H9 (cell line): ENCODE measurements at regions not wholly inside any gene's neighbourhood (a gene's known extent, or its start where the extent isn't known, plus 50 kb on each side); places are given as distances from the start of the nearest gene placed in this dataset.

Source experiments
- DNase-seq: peaks from one replicate; pipeline ENCODE4 v3.0.0-alpha.2; 2017
- H2AFZ ChIP-seq: one replicate; pipeline ENCODE4 v1.6.1; 2013; ENCODE audit warnings: mild to moderate bottlenecking, low read length, control low read depth, moderate library complexity
- H2AK5ac ChIP-seq: 2 replicates; pipeline ENCODE4 v1.6.1; 2013; ENCODE audit warnings: low read length, control low read depth, mixed read lengths; ENCODE audit not compliant: insufficient read length
- H2BK120ac ChIP-seq: one replicate; pipeline ENCODE4 v1.6.1; 2013; ENCODE audit warnings: low read depth, mild to moderate bottlenecking, low read length, control low read depth, inconsistent platforms; ENCODE audit not compliant: poor library complexity, severe bottlenecking
- H2BK12ac ChIP-seq: 2 replicates; pipeline ENCODE4 v1.6.1; 2013; ENCODE audit warnings: low read length, control low read depth, mixed read lengths, low read depth; ENCODE audit not compliant: insufficient read length
- H2BK15ac ChIP-seq: 2 replicates; pipeline ENCODE4 v1.6.1; 2013; ENCODE audit warnings: low read depth, low read length, control low read depth
- H2BK20ac ChIP-seq: one replicate; pipeline ENCODE4 v1.6.1; 2013; ENCODE audit warnings: low read depth, mild to moderate bottlenecking, low read length, control low read depth, inconsistent platforms; ENCODE audit not compliant: poor library complexity, severe bottlenecking
- H2BK5ac ChIP-seq: 2 replicates; pipeline ENCODE4 v1.6.1; 2013; ENCODE audit warnings: low read length, control low read depth, mixed read lengths; ENCODE audit not compliant: insufficient read length
- H3K14ac ChIP-seq: 2 replicates; pipeline ENCODE4 v1.6.1; 2013; ENCODE audit warnings: low read length, control low read depth; ENCODE audit not compliant: insufficient read depth
- H3K18ac ChIP-seq: 2 replicates; pipeline ENCODE4 v1.6.1; 2013; ENCODE audit warnings: low read depth, mild to moderate bottlenecking, mixed read lengths, low read length, control low read depth; ENCODE audit not compliant: insufficient read length
- H3K23ac ChIP-seq: 2 replicates; pipeline ENCODE4 v1.6.1; 2013; ENCODE audit warnings: low read length, control low read depth, mixed read lengths, low read depth; ENCODE audit not compliant: insufficient read length
- H3K23me2 ChIP-seq: 2 replicates; pipeline ENCODE4 v1.6.1; 2013; ENCODE audit warnings: low read depth, mild to moderate bottlenecking, mixed read lengths, low read length, control low read depth; ENCODE audit not compliant: insufficient read length, poor library complexity, severe bottlenecking
- H3K27ac ChIP-seq: 2 replicates; pipeline ENCODE4 v1.5.1; 2013; ENCODE audit warnings: low read length, control low read depth, mixed read lengths, low read depth; ENCODE audit not compliant: insufficient read length
- H3K27me3 ChIP-seq: 2 replicates; pipeline ENCODE4 v1.6.1; 2013; ENCODE audit warnings: low read length, control low read depth, inconsistent platforms; ENCODE audit not compliant: insufficient read depth
- H3K4ac ChIP-seq: 2 replicates; pipeline ENCODE4 v1.6.1; 2013; ENCODE audit warnings: low read depth, mild to moderate bottlenecking, control low read depth, inconsistent platforms, low read length, moderate library complexity
- H3K4me1 ChIP-seq: 2 replicates; pipeline ENCODE4 v1.6.1; 2013; ENCODE audit warnings: low read length, control low read depth, inconsistent platforms; ENCODE audit not compliant: insufficient read depth
- H3K4me2 ChIP-seq: 2 replicates; pipeline ENCODE4 v1.6.1; 2013; ENCODE audit warnings: low read length, control low read depth, mixed read lengths; ENCODE audit not compliant: insufficient read length, insufficient read depth
- H3K56ac ChIP-seq: 2 replicates; pipeline ENCODE4 v1.6.1; 2013; ENCODE audit warnings: low read depth, mild to moderate bottlenecking, mixed read lengths, low read length, control low read depth; ENCODE audit not compliant: insufficient read length
- H3K79me1 ChIP-seq: 2 replicates; pipeline ENCODE4 v1.6.1; 2013; ENCODE audit warnings: low read depth, mild to moderate bottlenecking, moderate library complexity, low read length, control low read depth, inconsistent platforms; ENCODE audit not compliant: insufficient read depth, poor library complexity, severe bottlenecking
- H3K79me2 ChIP-seq: 2 replicates; pipeline ENCODE4 v1.6.1; 2013; ENCODE audit warnings: low read length, control low read depth, inconsistent platforms; ENCODE audit not compliant: insufficient read depth
- H3K9ac ChIP-seq: 2 replicates; pipeline ENCODE4 v1.6.1; 2013; ENCODE audit warnings: low read length, control low read depth, mixed read lengths; ENCODE audit not compliant: insufficient read length; ENCODE audit errors: extremely low read depth
- H3K9me3 ChIP-seq: one replicate; pipeline ENCODE4 v1.6.1; 2013; ENCODE audit warnings: low read depth, low read length, inconsistent platforms; ENCODE audit not compliant: control insufficient read depth
- H3T11ph ChIP-seq: one replicate; pipeline ENCODE4 v1.6.1; 2013; ENCODE audit warnings: mild to moderate bottlenecking, low read length, control low read depth, inconsistent platforms
- H4K20me1 ChIP-seq: one replicate; pipeline ENCODE4 v1.6.1; 2013; ENCODE audit not compliant: control insufficient read depth, insufficient read length, insufficient read depth
- H4K5ac ChIP-seq: 2 replicates; pipeline ENCODE4 v1.6.1; 2013; ENCODE audit warnings: low read depth, mild to moderate bottlenecking, mixed read lengths, low read length, control low read depth; ENCODE audit not compliant: insufficient read length
- H4K8ac ChIP-seq: replicated peaks from 2 replicates; pipeline ENCODE4 v1.6.1; 2013; ENCODE audit warnings: low read length, control low read depth, mixed read lengths, low read depth; ENCODE audit not compliant: insufficient read length
- H4K91ac ChIP-seq: 2 replicates; pipeline ENCODE4 v1.6.1; 2013; ENCODE audit warnings: low read depth, mild to moderate bottlenecking, moderate library complexity, mixed read lengths, low read length, control low read depth; ENCODE audit not compliant: insufficient read length
- H3K27ac Mint-ChIP-seq, 3 experiments: 2 replicates in 2 of 3; 3 replicates in 1 of 3; pipeline ENCODE4 v1.8.0; 2020 to 2021; ENCODE audit warnings: mixed read lengths in 3 of 3, mild to moderate bottlenecking in 1 of 3, moderate library complexity in 1 of 3
- H3K27me3 Mint-ChIP-seq: 2 replicates; pipeline ENCODE4 v1.8.0; 2021; ENCODE audit warnings: low read depth, mild to moderate bottlenecking, moderate library complexity, mixed read lengths
- H3K36me3 Mint-ChIP-seq, 3 experiments: 2 replicates in 2 of 3; 3 replicates in 1 of 3; pipeline ENCODE4 v1.8.0; 2020 to 2021; ENCODE audit warnings: low read depth in 3 of 3, mixed read lengths in 3 of 3; ENCODE audit not compliant: insufficient read depth in 1 of 3
- H3K4me1 Mint-ChIP-seq, 2 experiments: 2 replicates each; pipeline ENCODE4 v1.8.0; 2020; ENCODE audit warnings: mixed read lengths in 2 of 2
- H3K4me3 Mint-ChIP-seq, 2 experiments: 2 replicates in 1 of 2; 3 replicates in 1 of 2; pipeline ENCODE4 v1.8.0; 2020 to 2021; ENCODE audit warnings: mild to moderate bottlenecking in 2 of 2, mixed read lengths in 2 of 2, moderate library complexity in 1 of 2
- H3K9me3 Mint-ChIP-seq, 2 experiments: 2 replicates in 1 of 2; 3 replicates in 1 of 2; pipeline ENCODE4 v1.8.0; 2020; ENCODE audit warnings: mild to moderate bottlenecking in 2 of 2, mixed read lengths in 2 of 2, moderate library complexity in 1 of 2
- TF ChIP-seq, protein P1 (sequence below): fragments of 200-600 bp; sonication (generic); conservative IDR thresholded peaks from 3 replicates; pipeline ENCODE4 v1.8.0; 2021; ENCODE audit warnings: antibody characterized with exemption, mild to moderate bottlenecking

DNA sequence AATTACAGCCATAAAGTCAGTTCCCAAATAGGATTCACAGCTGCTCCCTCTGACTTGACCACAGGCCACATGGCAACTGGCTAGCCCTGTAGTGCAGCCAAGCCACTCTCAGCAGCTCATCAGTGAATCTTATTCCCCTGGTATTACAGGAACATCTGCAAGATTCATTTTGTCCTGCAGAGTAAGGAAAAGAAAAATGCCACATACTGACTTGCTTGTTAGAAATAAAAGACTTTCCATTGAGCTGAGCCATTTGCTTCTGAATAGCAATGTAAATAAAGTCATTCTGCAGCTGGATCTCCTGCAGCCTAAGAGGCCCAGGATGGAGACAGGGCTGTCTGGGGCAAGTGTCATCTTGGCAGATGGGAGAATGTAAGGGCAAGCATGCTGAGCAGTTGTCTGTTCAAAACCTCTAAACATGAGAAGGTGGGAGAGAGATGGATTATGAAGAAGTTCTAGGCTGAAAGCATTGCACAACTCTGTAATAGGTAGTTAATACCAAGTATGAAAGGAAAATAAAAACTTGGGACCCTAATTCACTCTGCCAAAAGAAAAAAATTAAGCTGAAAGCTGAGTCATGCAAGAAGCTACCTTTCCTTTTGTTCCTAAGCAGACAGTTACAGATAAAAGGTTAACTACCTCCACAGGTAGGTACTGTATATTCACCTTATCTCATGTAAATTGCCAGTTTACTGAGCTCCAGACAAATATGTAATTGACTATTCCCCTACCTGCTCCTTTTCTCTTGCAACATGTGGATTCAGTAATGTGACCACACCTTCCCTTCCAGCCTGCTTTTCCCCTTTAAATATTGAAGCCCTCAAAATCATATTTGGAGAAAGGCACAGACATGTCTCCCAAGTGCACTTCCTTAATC, 244.4 kb upstream of the RAI14 start:
- peaks cover 11% of the 10 kb centered on the region; the same call in 1 of the 2 replicates for H3K4me1 ChIP-seq
- peak overlapping the region; percentile 3 to 39; a peak in 3 of 5 replicates for H3K4me3 Mint-ChIP-seq
- H3K4ac ChIP-seq = no peak overlapping the region
- DNase-seq = peak; percentile 79
- peaks cover 65 to 67% of the 10 kb centered on the region in 2 experiments for H3K4me1 Mint-ChIP-seq
- no peak overlapping the region for H2BK12ac ChIP-seq
- H2BK15ac ChIP-seq = no peak overlapping the region
- peaks cover 0 to 29% (median 28%) of the 10 kb centered on the region in 3 experiments for H3K36me3 Mint-ChIP-seq
- no peak overlapping the region for H3T11ph ChIP-seq
- peaks cover 16% of the 10 kb centered on the region for H3K9me3 ChIP-seq
- no peak overlapping the region for H3K23ac ChIP-seq
- peak overlapping the region; percentile 30 for H2BK5ac ChIP-seq
- H3K27ac ChIP-seq = peak overlapping the region; percentile 96
- no peak overlapping the region for H4K91ac ChIP-seq
- no peak overlapping the region for H4K5ac ChIP-seq
- TF ChIP-seq, protein P1, sequence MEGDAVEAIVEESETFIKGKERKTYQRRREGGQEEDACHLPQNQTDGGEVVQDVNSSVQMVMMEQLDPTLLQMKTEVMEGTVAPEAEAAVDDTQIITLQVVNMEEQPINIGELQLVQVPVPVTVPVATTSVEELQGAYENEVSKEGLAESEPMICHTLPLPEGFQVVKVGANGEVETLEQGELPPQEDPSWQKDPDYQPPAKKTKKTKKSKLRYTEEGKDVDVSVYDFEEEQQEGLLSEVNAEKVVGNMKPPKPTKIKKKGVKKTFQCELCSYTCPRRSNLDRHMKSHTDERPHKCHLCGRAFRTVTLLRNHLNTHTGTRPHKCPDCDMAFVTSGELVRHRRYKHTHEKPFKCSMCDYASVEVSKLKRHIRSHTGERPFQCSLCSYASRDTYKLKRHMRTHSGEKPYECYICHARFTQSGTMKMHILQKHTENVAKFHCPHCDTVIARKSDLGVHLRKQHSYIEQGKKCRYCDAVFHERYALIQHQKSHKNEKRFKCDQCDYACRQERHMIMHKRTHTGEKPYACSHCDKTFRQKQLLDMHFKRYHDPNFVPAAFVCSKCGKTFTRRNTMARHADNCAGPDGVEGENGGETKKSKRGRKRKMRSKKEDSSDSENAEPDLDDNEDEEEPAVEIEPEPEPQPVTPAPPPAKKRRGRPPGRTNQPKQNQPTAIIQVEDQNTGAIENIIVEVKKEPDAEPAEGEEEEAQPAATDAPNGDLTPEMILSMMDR = no peak
- H3K23me2 ChIP-seq = no peaks in the 10 kb centered on the region
- no peaks in the 10 kb centered on the region for H3K79me2 ChIP-seq
- no peaks in the 10 kb centered on the region for H3K27me3 ChIP-seq
- H3K9me3 Mint-ChIP-seq = peaks cover 9 to 33% of the 10 kb centered on the region in 2 experiments
- no peaks in the 10 kb centered on the region for H3K27me3 Mint-ChIP-seq
- H4K8ac ChIP-seq = no peak overlapping the region
- no peak overlapping the region for H3K9ac ChIP-seq
- H2AK5ac ChIP-seq = no peak overlapping the region
- no peak overlapping the region for H2BK20ac ChIP-seq
- H2AFZ ChIP-seq = no peak overlapping the region
- H3K14ac ChIP-seq = no peak overlapping the region
- no peaks in the 10 kb centered on the region for H3K79me1 ChIP-seq
- no peaks in the 10 kb centered on the region for H4K20me1 ChIP-seq
- no peak overlapping the region for H2BK120ac ChIP-seq
- no peak overlapping the region for H3K56ac ChIP-seq
- peak overlapping the region; percentile 64 for H3K18ac ChIP-seq
- peak overlapping the region; percentile 86 to 99 (median 97) for H3K27ac Mint-ChIP-seq
- peak overlapping the region; percentile 13 for H3K4me2 ChIP-seq
